GM12875 (cell line): ENCODE measurements at regions not wholly inside any gene's neighbourhood (a gene's known extent, or its start where the extent isn't known, plus 50 kb on each side); places are given as distances from the start of the nearest gene placed in this dataset.

Source experiments
- H3K4me3 ChIP-seq: one replicate; pipeline ENCODE4 v1.5.1; 2011; ENCODE audit warnings: low read depth, low read length, control low read depth
- TF ChIP-seq, protein P1 (sequence below): IDR thresholded peaks from 2 replicates; pipeline ENCODE4 v1.5.1; 2011; ENCODE audit warnings: low read depth, mild to moderate bottlenecking, control low read depth, inconsistent platforms, low read length, moderate library complexity, borderline replicate concordance; ENCODE audit not compliant: insufficient read depth

DNA sequence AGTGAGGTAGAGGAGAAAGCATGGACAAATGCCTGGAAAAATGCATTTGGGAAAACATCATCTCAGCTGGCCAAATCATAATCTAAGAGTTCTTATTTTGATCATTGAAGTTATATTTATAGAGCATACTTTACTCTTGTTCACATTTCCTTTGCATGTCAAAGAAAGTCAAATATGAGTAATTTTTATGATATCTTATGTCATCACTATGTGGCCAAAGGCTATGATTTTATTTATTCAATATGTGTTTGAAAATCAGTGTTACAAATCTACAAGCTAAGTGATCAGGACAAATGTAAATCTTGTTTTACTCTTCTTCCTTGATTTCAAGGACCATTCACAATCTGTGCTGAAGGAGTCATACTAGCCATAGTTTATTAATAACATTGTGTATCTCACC, 237.2 kb upstream of the DPH6 start:
- TF ChIP-seq, protein P1, sequence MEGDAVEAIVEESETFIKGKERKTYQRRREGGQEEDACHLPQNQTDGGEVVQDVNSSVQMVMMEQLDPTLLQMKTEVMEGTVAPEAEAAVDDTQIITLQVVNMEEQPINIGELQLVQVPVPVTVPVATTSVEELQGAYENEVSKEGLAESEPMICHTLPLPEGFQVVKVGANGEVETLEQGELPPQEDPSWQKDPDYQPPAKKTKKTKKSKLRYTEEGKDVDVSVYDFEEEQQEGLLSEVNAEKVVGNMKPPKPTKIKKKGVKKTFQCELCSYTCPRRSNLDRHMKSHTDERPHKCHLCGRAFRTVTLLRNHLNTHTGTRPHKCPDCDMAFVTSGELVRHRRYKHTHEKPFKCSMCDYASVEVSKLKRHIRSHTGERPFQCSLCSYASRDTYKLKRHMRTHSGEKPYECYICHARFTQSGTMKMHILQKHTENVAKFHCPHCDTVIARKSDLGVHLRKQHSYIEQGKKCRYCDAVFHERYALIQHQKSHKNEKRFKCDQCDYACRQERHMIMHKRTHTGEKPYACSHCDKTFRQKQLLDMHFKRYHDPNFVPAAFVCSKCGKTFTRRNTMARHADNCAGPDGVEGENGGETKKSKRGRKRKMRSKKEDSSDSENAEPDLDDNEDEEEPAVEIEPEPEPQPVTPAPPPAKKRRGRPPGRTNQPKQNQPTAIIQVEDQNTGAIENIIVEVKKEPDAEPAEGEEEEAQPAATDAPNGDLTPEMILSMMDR, result no peak
- H3K4me3 ChIP-seq, result no peak overlapping the region

DNA sequence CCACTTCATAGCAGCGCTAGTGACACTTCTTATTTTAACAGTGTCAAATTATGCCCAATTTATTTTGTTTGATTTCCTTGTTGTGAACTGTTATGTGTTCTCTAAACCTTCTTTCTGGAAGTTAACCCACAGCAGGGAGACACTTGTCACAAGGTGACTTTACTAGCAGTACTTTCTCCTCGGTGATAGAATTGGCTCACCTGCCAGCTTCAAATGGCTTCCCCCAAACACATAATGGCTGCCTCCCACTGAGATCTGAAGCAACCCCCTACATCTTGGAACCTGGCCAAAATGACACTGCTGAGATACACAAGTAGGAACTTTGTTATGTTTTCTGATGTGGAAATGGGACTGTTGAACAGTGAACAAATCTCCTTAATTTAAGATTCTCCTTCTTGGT, 238.8 kb upstream of the DPH6 start:
- TF ChIP-seq, protein P1, result no peak
- no peak overlapping the region for H3K4me3 ChIP-seq

DNA sequence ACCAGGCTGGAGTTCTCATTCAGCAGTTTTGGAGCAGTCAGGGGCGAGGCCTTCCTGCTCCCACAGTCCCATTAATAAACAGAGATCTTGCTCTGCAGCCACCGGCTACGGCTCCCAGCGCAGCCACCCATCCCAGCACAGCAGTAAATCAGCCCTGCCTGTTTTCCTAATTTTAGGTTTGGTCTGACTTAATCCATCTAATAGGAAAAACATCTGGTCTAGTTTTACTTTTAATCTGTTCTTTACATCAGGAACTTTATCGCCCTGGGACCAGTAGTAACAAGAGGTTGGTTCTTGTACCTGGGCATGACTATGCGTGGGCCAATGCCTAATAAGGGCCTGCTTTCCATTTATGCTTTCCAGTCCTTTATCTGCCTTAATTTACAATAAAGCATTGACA, 264.0 kb upstream of the DPH6 start:
- H3K4me3 ChIP-seq, result no peak overlapping the region
- TF ChIP-seq, protein P1, result no peak

- TF ChIP-seq, protein P1, result no peak
- H3K4me3 ChIP-seq, result no peak overlapping the region
Observed at GRCh38 chr15:35813573-35813972, 267.6 kb upstream of the DPH6 start.

GRCh38 chr15:35818846-35819245, 272.9 kb upstream of the DPH6 start:
- TF ChIP-seq, protein P1, result no peak
- no peak overlapping the region for H3K4me3 ChIP-seq

- TF ChIP-seq, protein P1, result no peak
Observed at GRCh38 chr15:35822153-35822552, 276.2 kb upstream of the DPH6 start.

GRCh38 chr15:35827141-35827540, 281.2 kb upstream of the DPH6 start:
- no peak overlapping the region for H3K4me3 ChIP-seq
- TF ChIP-seq, protein P1, result no peak

More at GRCh38 chr15:35822153-35822552, 276.2 kb upstream of the DPH6 start:
- H3K4me3 ChIP-seq, result no peak overlapping the region
